ENCODE measurements at regions not wholly inside any gene's neighbourhood (a gene's known extent, or its start where the extent isn't known, plus 50 kb on each side); places are given as distances from the start of the nearest gene placed in this dataset.

- no peak for TF ChIP-seq POLR2A (IDR thresholded peaks at IDR 0.05; ENCODE audit: low read depth, low read length)
- no peak for TF ChIP-seq CTCF (conservative IDR thresholded peaks at IDR 0.05; ENCODE audit: low read depth, low read length)
Measured at GRCh38 chr4:137310166-137310565, 222.1 kb downstream of the PCDH18 start.

All from IMR-90 (cell line).